ENCODE measurements at regions not wholly inside any gene's neighbourhood (a gene's known extent, or its start where the extent isn't known, plus 50 kb on each side); places are given as distances from the start of the nearest gene placed in this dataset.
A peak's percentile ranks its signal among the peaks of the same experiment; 100 is the strongest.
"Not testable (repeated sequence)": the region's sequence is repeated elsewhere in the genome, so short reads cannot be mapped to it uniquely, and the experiment has no call there.

DNA sequence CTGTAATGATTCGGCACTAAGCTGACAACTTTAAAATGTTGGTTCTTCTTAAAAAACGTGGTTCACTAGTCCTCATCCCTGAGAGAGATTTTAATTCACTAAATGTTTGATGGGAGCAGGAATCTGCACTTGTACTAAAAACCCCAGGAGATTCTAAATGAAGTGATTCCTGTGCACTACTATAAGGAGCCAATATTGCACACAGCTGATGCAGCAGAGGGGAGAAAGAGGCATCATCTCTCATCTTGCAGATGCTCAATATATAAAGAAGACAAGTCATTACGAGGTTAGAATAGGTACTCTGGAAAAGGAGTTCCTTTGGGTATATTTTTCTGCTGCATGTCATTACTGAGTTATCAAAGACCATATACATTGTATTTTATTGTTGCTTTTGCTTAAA lies 207.6 kb upstream of the RASGEF1B start:
- Histone ChIP-seq H3K27ac (no peak overlapping the region), H3K36me3 (ENCODE audit: low read depth, missing control alignments) (no peaks in the 10 kb centered on the region), H3K9me3 (no peaks in the 10 kb centered on the region), H3K27me3 (no peaks in the 10 kb centered on the region), H3K4me3 (no peak overlapping the region), H3K4me1 (no peaks in the 10 kb centered on the region)
- no peak for DNase-seq
- TF ChIP-seq CTCF (IDR thresholded peaks at IDR 0.05) (no peak), POLR2A (IDR thresholded peaks at IDR 0.05) (no peak)
- intact Hi-C loops (cut with DNase I; ENCODE audit: low total_unique reads) = no loop called here
- WGBS, 2 donors = 77 to 85% methylated on average over 3 of the region's 3 CpGs

- Histone ChIP-seq H3K36me3 (ENCODE audit: low read depth, missing control alignments) (no peaks in the 10 kb centered on the region), H3K27me3 (no peaks in the 10 kb centered on the region), H3K9me3 (no peaks in the 10 kb centered on the region), H3K4me3 (no peak overlapping the region), H3K27ac (no peak overlapping the region), H3K4me1 (no peaks in the 10 kb centered on the region)
- no peak for DNase-seq
- no peak for TF ChIP-seq CTCF (IDR thresholded peaks at IDR 0.05)
- TF ChIP-seq POLR2A (IDR thresholded peaks at IDR 0.05) = no peak
- WGBS, 2 donors = 87 to 92% methylated on average over 3 of the region's 3 CpGs
- intact Hi-C loops (cut with DNase I; ENCODE audit: low total_unique reads) = no loop called here
Observed at GRCh38 chr4:81678801-81679200, 207.1 kb upstream of the RASGEF1B start.

GRCh38 chr4:81676537-81676936 lies 204.8 kb upstream of the RASGEF1B start:
- H3K27me3 ChIP-seq = no peaks in the 10 kb centered on the region
- DNase-seq = peak; percentile 24
- H3K27ac ChIP-seq = no peak overlapping the region
- H3K4me1 ChIP-seq = no peaks in the 10 kb centered on the region
- H3K4me3 ChIP-seq = no peak overlapping the region
- 72 to 77% methylated on average over 5 of the region's 5 CpGs for WGBS, 2 donors
- no peaks in the 10 kb centered on the region for H3K36me3 ChIP-seq (ENCODE audit: low read depth, missing control alignments)
- no peaks in the 10 kb centered on the region for H3K9me3 ChIP-seq
- TF ChIP-seq CTCF (IDR thresholded peaks at IDR 0.05) (no peak), POLR2A (IDR thresholded peaks at IDR 0.05) (no peak)
- intact Hi-C loops (cut with DNase I; ENCODE audit: low total_unique reads) = no loop called here

DNA sequence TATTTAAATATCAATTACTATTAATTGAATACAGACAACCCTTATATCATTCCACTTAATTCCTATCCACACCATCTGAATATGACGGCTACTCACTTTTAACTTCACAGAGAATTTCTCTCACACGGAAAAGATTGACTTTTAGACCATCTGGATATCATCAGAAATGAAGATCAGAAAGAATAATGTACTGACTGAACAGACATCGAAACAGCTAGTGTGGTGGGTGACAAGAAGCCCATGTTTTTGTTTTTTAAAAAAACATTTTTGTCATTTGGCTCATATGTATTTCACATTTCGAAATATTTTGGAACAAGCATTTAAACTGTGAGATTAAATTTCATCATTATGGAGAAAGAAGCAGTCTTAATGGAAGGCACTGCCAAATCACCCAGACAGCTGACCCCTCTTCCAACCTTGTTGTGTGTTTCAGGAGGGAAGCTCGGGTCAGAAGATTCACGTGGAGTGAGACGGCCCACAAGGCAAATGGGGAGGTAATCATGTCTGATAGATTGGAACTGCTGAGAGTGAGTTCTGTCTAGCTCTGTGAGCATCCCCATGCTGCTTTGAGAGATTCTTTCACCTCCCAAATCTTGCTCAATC lies 204.2 kb upstream of the RASGEF1B start:
- TF ChIP-seq POLR2A (IDR thresholded peaks at IDR 0.05) = no peak
- no peak for TF ChIP-seq CTCF (IDR thresholded peaks at IDR 0.05)

GRCh38 chr4:81673961-81674360 lies 202.3 kb upstream of the RASGEF1B start:
- Histone ChIP-seq H3K9me3 (no peaks in the 10 kb centered on the region), H3K4me1 (no peaks in the 10 kb centered on the region), H3K27me3 (no peaks in the 10 kb centered on the region), H3K4me3 (no peak overlapping the region), H3K27ac (no peak overlapping the region), H3K36me3 (ENCODE audit: low read depth, missing control alignments) (no peaks in the 10 kb centered on the region)
- intact Hi-C loops (cut with DNase I; ENCODE audit: low total_unique reads) = no loop called here
- TF ChIP-seq CTCF (IDR thresholded peaks at IDR 0.05) = no peak
- no peak for TF ChIP-seq POLR2A (IDR thresholded peaks at IDR 0.05)
- WGBS, 2 donors = 69 to 84% methylated on average over 4 of the region's 4 CpGs
- DNase-seq = no peak

More for the DNA sequence above, 204.2 kb upstream of the RASGEF1B start:
- H3K4me1 ChIP-seq = no peaks in the 10 kb centered on the region
- H3K27me3 ChIP-seq = no peaks in the 10 kb centered on the region
- WGBS, 2 donors = 55 to 70% methylated on average over 7 of the region's 7 CpGs
- peak; percentile 34 for DNase-seq
- intact Hi-C loops (cut with DNase I; ENCODE audit: low total_unique reads) = no loop called here
- no peaks in the 10 kb centered on the region for H3K36me3 ChIP-seq (ENCODE audit: low read depth, missing control alignments)
- no peak overlapping the region for H3K4me3 ChIP-seq
- H3K9me3 ChIP-seq = no peaks in the 10 kb centered on the region
- no peak overlapping the region for H3K27ac ChIP-seq

DNA sequence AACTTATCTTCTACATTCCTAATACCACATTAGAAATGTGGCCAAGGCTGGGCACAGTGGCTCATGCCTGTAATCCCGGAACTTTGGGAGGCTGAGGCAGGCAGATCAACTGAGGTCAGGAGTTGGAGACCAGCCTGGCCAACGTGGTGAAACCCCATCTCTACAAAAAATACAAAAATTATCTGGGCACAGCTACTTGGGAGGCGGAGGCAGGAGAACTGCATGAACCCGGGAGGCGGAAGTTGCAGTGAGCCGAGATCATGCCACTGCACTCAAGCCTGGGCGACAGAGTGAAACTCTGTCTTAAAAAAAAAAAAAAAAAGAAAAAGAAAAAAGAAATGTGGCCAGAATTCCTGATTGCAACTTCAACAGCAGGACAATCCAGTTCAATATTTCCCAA lies 196.6 kb upstream of the RASGEF1B start:
- H3K27ac ChIP-seq; H3K9me3 ChIP-seq; DNase-seq; H3K36me3 ChIP-seq (ENCODE audit: low read depth, missing control alignments); intact Hi-C loops (cut with DNase I; ENCODE audit: low total_unique reads); H3K27me3 ChIP-seq; H3K4me3 ChIP-seq: not testable (repeated sequence)
- 37 to 46% methylated on average over 5 to 7 of the region's 7 CpGs for WGBS, 2 donors
- H3K4me1 ChIP-seq = peaks cover 21% of the 10 kb centered on the region
